Upper lobe of left lung (tissue), 6 donors: ENCODE measurements at regions not wholly inside any gene's neighbourhood (a gene's known extent, or its start where the extent isn't known, plus 50 kb on each side); places are given as distances from the start of the nearest gene placed in this dataset.

ENCODE experiments used
- ATAC-seq, 2 donors: fragments of 200-7000 bp; cut with Tn5 transposase; one replicate each; pipeline ENCODE4 v1.9.1; 2022; ENCODE audit warnings: mild to moderate bottlenecking in 2 of 2, moderate library complexity in 2 of 2; ENCODE audit not compliant: low FRiP score in 2 of 2
- DNase-seq, 2 donors: peaks; one replicate each; pipeline ENCODE4 v3.0.0-alpha.2; 2019 to 2020
- H3K27ac ChIP-seq, 4 donors: fragments of 200-600 bp; sonication (generic); one replicate each; pipeline ENCODE4 v1.5.1; 2016 to 2019
- H3K27me3 ChIP-seq, 4 donors: fragments of 200-600 bp; sonication (generic); one replicate each; pipeline ENCODE4 v1.5.1; 2017 to 2019
- H3K36me3 ChIP-seq, 4 donors: fragments of 200-600 bp; sonication (generic); one replicate each; pipeline ENCODE4 v1.5.1; 2016 to 2019
- H3K4me1 ChIP-seq, 4 donors: fragments of 200-600 bp; sonication (generic); one replicate each; pipeline ENCODE4 v1.5.1; 2018 to 2019
- H3K4me3 ChIP-seq, 4 donors: fragments of 200-600 bp; sonication (generic); one replicate each; pipeline ENCODE4 v1.5.1; 2017 to 2019; ENCODE audit warnings: mild to moderate bottlenecking in 2 of 4, moderate library complexity in 1 of 4
- H3K9me3 ChIP-seq, 4 donors: fragments of 200-600 bp; sonication (generic); one replicate each; pipeline ENCODE4 v1.5.1; 2018 to 2019
- EP300 ChIP-seq, 4 donors: sonication (generic); formaldehyde crosslinking; IDR thresholded peaks; one replicate each; pipeline ENCODE4 v1.5.1; 2017; ENCODE audit warnings: antibody characterized with exemption in 4 of 4, control low read depth in 2 of 4
- POLR2A ChIP-seq, 4 donors: fragments of 450-650 bp; IDR thresholded peaks; one replicate each; pipeline ENCODE4 v1.5.1; 2016 to 2017; ENCODE audit warnings: antibody characterized with exemption in 4 of 4, mild to moderate bottlenecking in 2 of 4
- POLR2AphosphoS5 ChIP-seq, 2 donors: sonication (generic); formaldehyde crosslinking; IDR thresholded peaks; one replicate each; pipeline ENCODE4 v1.5.1; 2017; ENCODE audit warnings: antibody characterized with exemption in 2 of 2
- WGBS, 2 donors: methylation state at CpG; one replicate each; pipeline ENCODE4 v1.1.5; 2017 to 2018; 5-methylcytosine and 5-hydroxymethylcytosine counted together
- TF ChIP-seq, protein P1 (sequence below), 6 experiments: fragments of 450-650 bp in 4 of 6; fragments of 200-600 bp in 2 of 6; sonication (generic) in 2 of 6; IDR thresholded peaks; one replicate each; pipeline ENCODE4 v1.5.1; 2016 to 2019; ENCODE audit warnings: antibody characterized with exemption in 6 of 6
- donor health status: DM: no; HTN: no; CAD: no; lungs with moderate emphysema.
- donor health status: DM: no; HTN: yes; CAD: no; lungs with severe emphysema.

DNA sequence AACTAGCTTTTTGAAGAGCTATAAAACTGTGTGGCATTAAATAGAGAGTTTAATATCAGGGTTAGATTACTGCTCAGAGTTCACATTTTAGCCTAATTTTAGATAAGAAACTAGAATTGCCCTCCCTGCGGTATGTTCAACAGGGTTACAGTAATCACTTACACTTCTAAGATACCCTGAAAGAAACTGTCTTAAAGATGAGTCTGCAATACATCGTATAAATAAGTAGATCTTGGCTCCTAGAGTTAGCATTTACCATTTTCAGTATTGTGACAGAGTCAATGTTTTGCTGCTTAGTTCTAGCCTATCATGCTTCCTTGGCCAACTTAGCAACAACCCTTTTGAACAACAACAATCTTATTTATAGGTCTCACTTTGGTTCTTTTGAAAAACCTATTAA lies 217.8 kb upstream of the NDST4 start:
- DNase-seq = no peak
- no peak for TF ChIP-seq EP300 (IDR thresholded peaks at IDR 0.05)
- TF ChIP-seq, protein P1, sequence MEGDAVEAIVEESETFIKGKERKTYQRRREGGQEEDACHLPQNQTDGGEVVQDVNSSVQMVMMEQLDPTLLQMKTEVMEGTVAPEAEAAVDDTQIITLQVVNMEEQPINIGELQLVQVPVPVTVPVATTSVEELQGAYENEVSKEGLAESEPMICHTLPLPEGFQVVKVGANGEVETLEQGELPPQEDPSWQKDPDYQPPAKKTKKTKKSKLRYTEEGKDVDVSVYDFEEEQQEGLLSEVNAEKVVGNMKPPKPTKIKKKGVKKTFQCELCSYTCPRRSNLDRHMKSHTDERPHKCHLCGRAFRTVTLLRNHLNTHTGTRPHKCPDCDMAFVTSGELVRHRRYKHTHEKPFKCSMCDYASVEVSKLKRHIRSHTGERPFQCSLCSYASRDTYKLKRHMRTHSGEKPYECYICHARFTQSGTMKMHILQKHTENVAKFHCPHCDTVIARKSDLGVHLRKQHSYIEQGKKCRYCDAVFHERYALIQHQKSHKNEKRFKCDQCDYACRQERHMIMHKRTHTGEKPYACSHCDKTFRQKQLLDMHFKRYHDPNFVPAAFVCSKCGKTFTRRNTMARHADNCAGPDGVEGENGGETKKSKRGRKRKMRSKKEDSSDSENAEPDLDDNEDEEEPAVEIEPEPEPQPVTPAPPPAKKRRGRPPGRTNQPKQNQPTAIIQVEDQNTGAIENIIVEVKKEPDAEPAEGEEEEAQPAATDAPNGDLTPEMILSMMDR (IDR thresholded peaks at IDR 0.05) = no peak
- TF ChIP-seq POLR2A (IDR thresholded peaks at IDR 0.05) = no peak
- TF ChIP-seq POLR2AphosphoS5 (IDR thresholded peaks at IDR 0.05) = no peak
- Histone ChIP-seq H3K9me3 (no peaks in the 10 kb centered on the region), H3K36me3 (no peaks in the 10 kb centered on the region), H3K4me3 (no peak overlapping the region), H3K27ac (no peak overlapping the region), H3K4me1 (no peaks in the 10 kb centered on the region), H3K27me3 (no peaks in the 10 kb centered on the region)
- ATAC-seq = no peak
- 85 to 86% methylated on average over 2 of the region's 2 CpGs for WGBS, 2 donors

DNA sequence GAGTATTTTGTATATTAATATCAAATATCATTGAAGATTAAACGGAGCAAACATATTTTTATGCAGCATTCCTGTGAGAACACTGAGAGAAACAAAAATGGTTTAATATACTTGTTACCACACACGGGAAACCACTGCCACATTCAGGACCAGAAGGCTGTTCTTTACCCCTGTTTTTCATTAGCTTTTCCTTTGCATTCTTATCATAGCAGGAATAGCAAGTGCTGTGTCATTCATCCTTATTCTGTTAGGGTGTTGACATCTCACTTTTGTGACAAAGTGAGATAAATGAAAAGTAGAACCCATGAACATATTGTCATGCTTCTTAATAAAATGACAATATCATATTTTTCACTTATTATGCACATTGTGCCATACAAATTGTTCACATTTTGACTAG lies 212.4 kb upstream of the NDST4 start:
- Histone ChIP-seq H3K36me3 (no peaks in the 10 kb centered on the region), H3K27ac (no peak overlapping the region), H3K9me3 (no peaks in the 10 kb centered on the region), H3K4me1 (no peaks in the 10 kb centered on the region), H3K27me3 (no peaks in the 10 kb centered on the region), H3K4me3 (no peak overlapping the region)
- ATAC-seq (no peak), DNase-seq (no peak)
- 42 to 51% methylated on average over 2 of the region's 2 CpGs for WGBS, 2 donors
- TF ChIP-seq POLR2AphosphoS5 (IDR thresholded peaks at IDR 0.05) = no peak
- TF ChIP-seq EP300 (IDR thresholded peaks at IDR 0.05) = no peak
- TF ChIP-seq, protein P1 (IDR thresholded peaks at IDR 0.05) = no peak
- TF ChIP-seq POLR2A (IDR thresholded peaks at IDR 0.05) = no peak

DNA sequence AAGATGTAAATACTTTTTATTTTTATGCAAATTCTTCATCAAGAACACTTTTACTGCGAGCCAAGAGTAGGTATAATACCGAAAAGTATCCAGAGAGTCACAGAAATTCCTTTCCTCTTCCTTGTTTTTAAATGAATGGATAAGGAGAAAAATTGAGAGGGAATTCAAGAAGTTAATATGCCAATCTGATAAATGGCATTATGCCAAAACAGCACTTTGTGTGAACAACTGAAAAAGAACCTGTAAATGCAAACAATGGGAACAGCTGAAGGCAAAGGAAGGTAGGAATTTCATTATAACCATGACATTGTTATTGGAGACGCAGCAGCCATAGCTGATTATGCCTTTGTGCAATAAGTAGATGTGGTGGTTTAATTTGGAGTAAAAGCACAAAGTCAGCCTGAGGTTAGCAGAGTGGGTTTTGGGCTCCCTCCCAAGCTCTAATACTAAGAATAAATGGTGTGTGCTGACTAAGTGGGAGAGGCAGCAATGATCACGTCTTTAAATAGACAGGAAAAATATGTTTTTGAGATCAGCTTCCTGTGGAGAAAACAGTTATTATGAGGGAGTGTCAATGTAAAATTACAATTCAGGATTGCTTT lies 209.8 kb upstream of the NDST4 start:
- H3K9me3 ChIP-seq = no peaks in the 10 kb centered on the region
- H3K27ac ChIP-seq = no peak overlapping the region
- ATAC-seq = no peak
- 33 to 48% methylated on average over 4 of the region's 4 CpGs for WGBS, 2 donors
- H3K4me3 ChIP-seq = no peak overlapping the region
- no peaks in the 10 kb centered on the region for H3K4me1 ChIP-seq
- TF ChIP-seq POLR2AphosphoS5 (IDR thresholded peaks at IDR 0.05) = no peak
- TF ChIP-seq EP300 (IDR thresholded peaks at IDR 0.05) = no peak
- TF ChIP-seq, protein P1 (IDR thresholded peaks at IDR 0.05) = no peak
- no peak for TF ChIP-seq POLR2A (IDR thresholded peaks at IDR 0.05)
- H3K36me3 ChIP-seq = no peaks in the 10 kb centered on the region
- no peaks in the 10 kb centered on the region for H3K27me3 ChIP-seq
- DNase-seq = no peak

DNA sequence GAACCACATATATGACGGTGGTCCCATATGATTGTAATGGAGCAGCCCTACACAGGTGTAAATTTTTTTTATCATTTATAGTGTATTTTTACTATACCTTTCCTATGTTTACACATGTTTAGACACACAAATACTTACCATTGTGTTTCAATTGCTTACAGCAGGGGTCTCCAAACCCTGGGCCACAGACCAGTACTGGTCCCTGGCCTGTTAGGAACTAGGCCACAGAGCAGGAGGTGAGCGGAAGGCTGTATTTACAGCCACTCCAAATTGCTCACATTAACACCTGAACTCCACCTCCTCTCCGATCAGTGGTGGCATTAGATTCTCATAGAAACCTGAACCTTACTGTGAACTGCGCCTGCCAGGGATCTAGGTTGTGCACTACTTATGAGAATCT lies 201.8 kb upstream of the NDST4 start:
- Histone ChIP-seq H3K4me1 (no peaks in the 10 kb centered on the region), H3K27me3 (no peaks in the 10 kb centered on the region), H3K36me3 (no peaks in the 10 kb centered on the region), H3K4me3 (no peak overlapping the region), H3K27ac (no peak overlapping the region), H3K9me3 (no peaks in the 10 kb centered on the region)
- DNase-seq (no peak), ATAC-seq (no peak)
- TF ChIP-seq EP300 (IDR thresholded peaks at IDR 0.05) = no peak
- TF ChIP-seq, protein P1 (IDR thresholded peaks at IDR 0.05) = no peak
- TF ChIP-seq POLR2A (IDR thresholded peaks at IDR 0.05) = no peak
- no peak for TF ChIP-seq POLR2AphosphoS5 (IDR thresholded peaks at IDR 0.05)
- 92 to 94% methylated on average over 4 of the region's 4 CpGs for WGBS, 2 donors

DNA sequence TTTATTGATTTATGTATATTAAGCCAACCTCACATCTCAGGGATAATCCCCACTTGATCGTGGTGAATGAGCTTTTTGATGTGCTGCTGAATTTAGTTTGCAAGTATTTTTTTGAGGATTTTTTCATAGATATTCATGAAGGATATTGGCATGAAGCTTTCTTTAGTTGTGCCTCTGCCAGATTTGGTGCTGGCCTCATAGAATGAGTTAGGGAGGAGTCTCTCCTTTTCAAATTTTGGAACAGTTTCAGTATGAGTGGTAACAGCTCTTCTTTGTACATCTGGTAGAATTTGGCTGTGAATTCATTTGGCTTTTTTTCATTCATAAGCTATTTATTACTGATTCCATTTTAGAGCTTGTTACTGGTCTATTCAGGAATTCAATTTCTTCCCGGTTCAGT lies 197.2 kb upstream of the NDST4 start:
- 76 to 79% methylated on average over 2 of the region's 2 CpGs for WGBS, 2 donors
- Histone ChIP-seq H3K4me3 (no peak overlapping the region), H3K9me3 (no peaks in the 10 kb centered on the region), H3K27me3 (no peaks in the 10 kb centered on the region), H3K27ac (no peak overlapping the region), H3K36me3 (no peaks in the 10 kb centered on the region), H3K4me1 (no peaks in the 10 kb centered on the region)
- no peak for DNase-seq
- TF ChIP-seq POLR2A (IDR thresholded peaks at IDR 0.05) = no peak
- no peak for TF ChIP-seq POLR2AphosphoS5 (IDR thresholded peaks at IDR 0.05)
- TF ChIP-seq, protein P1 (IDR thresholded peaks at IDR 0.05) = no peak
- no peak for TF ChIP-seq EP300 (IDR thresholded peaks at IDR 0.05)
- ATAC-seq = no peak
